PC-3 (cell line): ENCODE measurements at regions not wholly inside any gene's neighbourhood (a gene's known extent, or its start where the extent isn't known, plus 50 kb on each side); places are given as distances from the start of the nearest gene placed in this dataset.

Experiments
- EZH2 ChIP-seq: fragments of 300-600 bp; sonication (generic); IDR thresholded peaks from one replicate; pipeline ENCODE4 v1.6.1; 2017; ENCODE audit warnings: antibody characterized with exemption, mild to moderate bottlenecking, low read length; ENCODE audit not compliant: unreplicated experiment
- EZH2phosphoT487 ChIP-seq: fragments of 300-600 bp; sonication (generic); IDR thresholded peaks from 2 replicates; pipeline ENCODE4 v1.6.1; 2018; ENCODE audit warnings: mild to moderate bottlenecking, antibody characterized with exemption, low read length, borderline replicate concordance
- TF ChIP-seq, protein P1 (sequence below): fragments of 300-600 bp; sonication (generic); conservative IDR thresholded peaks from 2 replicates; pipeline ENCODE4 v1.5.1; 2017; ENCODE audit warnings: antibody characterized with exemption, low read depth, mild to moderate bottlenecking, low read length

DNA sequence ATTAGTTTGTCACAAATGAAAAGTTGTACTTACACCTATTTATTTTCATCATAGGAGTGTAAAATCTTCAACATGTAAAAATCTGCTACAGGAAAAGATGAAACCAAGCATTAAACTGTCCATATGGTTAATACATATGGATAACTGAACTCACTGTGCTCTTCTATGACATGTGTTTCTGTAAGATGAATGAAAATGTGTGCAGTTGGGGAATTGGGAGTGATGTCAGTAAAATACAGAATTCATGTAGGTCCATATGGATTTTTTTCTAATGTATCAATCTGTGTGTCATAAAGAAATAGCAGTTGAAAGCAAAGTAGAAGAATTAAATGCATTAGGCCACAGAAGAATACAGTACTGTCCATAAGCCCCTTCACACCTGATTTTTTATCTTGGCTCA lies 178.4 kb upstream of the COL3A1 start:
- TF ChIP-seq, protein P1, sequence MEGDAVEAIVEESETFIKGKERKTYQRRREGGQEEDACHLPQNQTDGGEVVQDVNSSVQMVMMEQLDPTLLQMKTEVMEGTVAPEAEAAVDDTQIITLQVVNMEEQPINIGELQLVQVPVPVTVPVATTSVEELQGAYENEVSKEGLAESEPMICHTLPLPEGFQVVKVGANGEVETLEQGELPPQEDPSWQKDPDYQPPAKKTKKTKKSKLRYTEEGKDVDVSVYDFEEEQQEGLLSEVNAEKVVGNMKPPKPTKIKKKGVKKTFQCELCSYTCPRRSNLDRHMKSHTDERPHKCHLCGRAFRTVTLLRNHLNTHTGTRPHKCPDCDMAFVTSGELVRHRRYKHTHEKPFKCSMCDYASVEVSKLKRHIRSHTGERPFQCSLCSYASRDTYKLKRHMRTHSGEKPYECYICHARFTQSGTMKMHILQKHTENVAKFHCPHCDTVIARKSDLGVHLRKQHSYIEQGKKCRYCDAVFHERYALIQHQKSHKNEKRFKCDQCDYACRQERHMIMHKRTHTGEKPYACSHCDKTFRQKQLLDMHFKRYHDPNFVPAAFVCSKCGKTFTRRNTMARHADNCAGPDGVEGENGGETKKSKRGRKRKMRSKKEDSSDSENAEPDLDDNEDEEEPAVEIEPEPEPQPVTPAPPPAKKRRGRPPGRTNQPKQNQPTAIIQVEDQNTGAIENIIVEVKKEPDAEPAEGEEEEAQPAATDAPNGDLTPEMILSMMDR = no peak
- TF ChIP-seq EZH2 (no peak), EZH2phosphoT487 (no peak)
